ENCODE measurements at regions not wholly inside any gene's neighbourhood (a gene's known extent, or its start where the extent isn't known, plus 50 kb on each side); places are given as distances from the start of the nearest gene placed in this dataset.

GRCh38 chr6:147870506-147871110 is 362.1 kb downstream of the SAMD5 start:
- Histone ChIP-seq H3K4me3 (no peak overlapping the region), H3K4me1 (peaks cover 0 to 18% (median 0%) of the 10 kb centered on the region in 4 donors), H3K27me3 (no peaks in the 10 kb centered on the region), H3K27ac (no peak overlapping the region), H3K36me3 (no peaks in the 10 kb centered on the region), H3K9me3 (no peaks in the 10 kb centered on the region)
- no peak for TF ChIP-seq CTCF (IDR thresholded peaks at IDR 0.05)
- TF ChIP-seq POLR2A (IDR thresholded peaks at IDR 0.05): no peak
- no peak for TF ChIP-seq EP300 (IDR thresholded peaks at IDR 0.05)
- DNase-seq (ENCODE audit: low spot score in 2 of 2): no peak
- WGBS, 2 donors: 19 to 24% methylated on average over 3 to 4 of the region's 4 CpGs

GRCh38 chr6:147872002-147872401 is 363.5 kb downstream of the SAMD5 start:
- WGBS, 2 donors: 84 to 95% methylated on average over 1 of the region's 1 CpG

DNA sequence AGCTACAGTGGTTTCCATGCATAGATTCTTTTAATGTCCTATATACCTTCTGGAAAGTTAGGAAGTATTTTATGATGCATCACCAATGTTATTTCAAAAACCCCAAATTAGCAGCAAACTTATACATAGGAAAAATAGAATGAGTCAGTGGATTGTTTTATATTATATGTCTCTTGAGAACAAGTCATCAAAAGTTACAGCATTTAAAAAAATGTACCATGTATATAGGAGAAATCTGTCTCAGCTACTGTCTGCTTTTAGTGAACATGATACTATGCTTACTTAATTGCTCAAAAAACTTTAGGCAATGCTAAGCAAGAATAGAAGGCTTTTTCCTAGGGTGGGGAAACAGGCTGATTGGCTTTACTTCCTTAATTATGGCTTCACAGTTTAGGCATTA is 365.3 kb downstream of the SAMD5 start:
- H3K4me3 ChIP-seq: no peak overlapping the region
- H3K9me3 ChIP-seq: no peaks in the 10 kb centered on the region
- H3K36me3 ChIP-seq: no peaks in the 10 kb centered on the region
- DNase-seq (ENCODE audit: low spot score in 2 of 2): no peak
- H3K27me3 ChIP-seq: no peaks in the 10 kb centered on the region
- TF ChIP-seq CTCF (IDR thresholded peaks at IDR 0.05) (no peak), EP300 (IDR thresholded peaks at IDR 0.05) (no peak), POLR2A (IDR thresholded peaks at IDR 0.05) (no peak)
- H3K27ac ChIP-seq: peak overlapping the region in 3 of 4 donors; percentile 8 to 52 (median 28)
- H3K4me1 ChIP-seq: peaks cover 0 to 11% (median 0%) of the 10 kb centered on the region in 4 donors

More at GRCh38 chr6:147872002-147872401, 363.5 kb downstream of the SAMD5 start:
- DNase-seq (ENCODE audit: low spot score in 2 of 2): no peak
- Histone ChIP-seq H3K9me3 (no peaks in the 10 kb centered on the region), H3K27ac (no peak overlapping the region), H3K4me1 (peaks cover 0 to 18% (median 0%) of the 10 kb centered on the region in 4 donors), H3K4me3 (no peak overlapping the region), H3K36me3 (no peaks in the 10 kb centered on the region), H3K27me3 (no peaks in the 10 kb centered on the region)
- no peak for TF ChIP-seq EP300 (IDR thresholded peaks at IDR 0.05)
- TF ChIP-seq POLR2A (IDR thresholded peaks at IDR 0.05): no peak
- no peak for TF ChIP-seq CTCF (IDR thresholded peaks at IDR 0.05)

GRCh38 chr6:147874322-147874721 is 365.8 kb downstream of the SAMD5 start:
- 55 to 57% methylated on average over 6 of the region's 6 CpGs for WGBS, 2 donors
- peak overlapping the region in 3 of 4 donors; percentile 8 to 52 (median 28) for H3K27ac ChIP-seq
- no peak for DNase-seq (ENCODE audit: low spot score in 2 of 2)
- TF ChIP-seq EP300 (IDR thresholded peaks at IDR 0.05) (no peak), POLR2A (IDR thresholded peaks at IDR 0.05) (no peak), CTCF (IDR thresholded peaks at IDR 0.05) (no peak)
- no peaks in the 10 kb centered on the region for H3K27me3 ChIP-seq
- H3K4me1 ChIP-seq: peaks cover 0 to 6% (median 0%) of the 10 kb centered on the region in 4 donors
- no peaks in the 10 kb centered on the region for H3K9me3 ChIP-seq
- no peak overlapping the region for H3K4me3 ChIP-seq
- H3K36me3 ChIP-seq: no peaks in the 10 kb centered on the region

GRCh38 chr6:147879031-147879580 is 370.6 kb downstream of the SAMD5 start:
- Histone ChIP-seq H3K27me3 (no peaks in the 10 kb centered on the region), H3K9me3 (no peaks in the 10 kb centered on the region), H3K36me3 (no peaks in the 10 kb centered on the region), H3K27ac (no peak overlapping the region), H3K4me1 (peaks cover 0 to under 1% (median 0%) of the 10 kb centered on the region in 4 donors), H3K4me3 (no peak overlapping the region)
- TF ChIP-seq CTCF (IDR thresholded peaks at IDR 0.05) (no peak), POLR2A (IDR thresholded peaks at IDR 0.05) (no peak), EP300 (IDR thresholded peaks at IDR 0.05) (no peak)
- WGBS, 2 donors: 92 to 94% methylated on average over 8 to 9 of the region's 9 CpGs
- DNase-seq (ENCODE audit: low spot score in 2 of 2): no peak

All from tibial nerve (tissue), 4 donors.